ENCODE measurements at regions not wholly inside any gene's neighbourhood (a gene's known extent, or its start where the extent isn't known, plus 50 kb on each side); places are given as distances from the start of the nearest gene placed in this dataset.

DNA sequence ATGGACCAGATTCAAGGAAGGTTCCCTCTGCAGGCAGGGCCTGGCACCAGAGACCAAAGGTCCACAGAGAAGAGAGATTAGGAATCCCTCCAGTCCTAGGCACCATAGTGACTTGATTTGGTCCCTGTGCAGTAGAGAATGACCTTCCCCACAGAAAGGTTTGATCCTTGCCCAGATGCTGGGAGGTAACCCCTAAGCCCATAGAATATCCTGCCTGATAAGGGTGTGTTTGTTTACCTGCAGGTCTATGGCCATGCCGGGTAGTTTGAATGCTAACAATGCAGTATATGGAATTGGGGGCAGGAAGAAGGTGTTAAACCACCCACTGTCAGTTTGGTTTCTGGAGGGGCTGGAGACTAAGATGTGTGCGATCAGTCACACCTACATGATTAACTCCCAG lies 57.1 kb upstream of the NFASC start:
- Mint-ChIP-seq H3K4me1 (peaks cover 8% of the 10 kb centered on the region), H3K36me3 (ENCODE audit: low read depth) (no peaks in the 10 kb centered on the region), H3K27ac (no peak overlapping the region), H3K27me3 (ENCODE audit: insufficient read depth) (no peaks in the 10 kb centered on the region), H3K9me3 (no peaks in the 10 kb centered on the region), H3K4me3 (no peak overlapping the region)
- DNase-seq = no peak
- no peaks in the 10 kb centered on the region for H3K36me3 ChIP-seq (ENCODE audit: control insufficient read depth, insufficient read depth, low read length)
- no peak overlapping the region for H3K9ac ChIP-seq (ENCODE audit: extremely low read depth, low read length, poor library complexity, severe bottlenecking)
- TF ChIP-seq, protein P1, sequence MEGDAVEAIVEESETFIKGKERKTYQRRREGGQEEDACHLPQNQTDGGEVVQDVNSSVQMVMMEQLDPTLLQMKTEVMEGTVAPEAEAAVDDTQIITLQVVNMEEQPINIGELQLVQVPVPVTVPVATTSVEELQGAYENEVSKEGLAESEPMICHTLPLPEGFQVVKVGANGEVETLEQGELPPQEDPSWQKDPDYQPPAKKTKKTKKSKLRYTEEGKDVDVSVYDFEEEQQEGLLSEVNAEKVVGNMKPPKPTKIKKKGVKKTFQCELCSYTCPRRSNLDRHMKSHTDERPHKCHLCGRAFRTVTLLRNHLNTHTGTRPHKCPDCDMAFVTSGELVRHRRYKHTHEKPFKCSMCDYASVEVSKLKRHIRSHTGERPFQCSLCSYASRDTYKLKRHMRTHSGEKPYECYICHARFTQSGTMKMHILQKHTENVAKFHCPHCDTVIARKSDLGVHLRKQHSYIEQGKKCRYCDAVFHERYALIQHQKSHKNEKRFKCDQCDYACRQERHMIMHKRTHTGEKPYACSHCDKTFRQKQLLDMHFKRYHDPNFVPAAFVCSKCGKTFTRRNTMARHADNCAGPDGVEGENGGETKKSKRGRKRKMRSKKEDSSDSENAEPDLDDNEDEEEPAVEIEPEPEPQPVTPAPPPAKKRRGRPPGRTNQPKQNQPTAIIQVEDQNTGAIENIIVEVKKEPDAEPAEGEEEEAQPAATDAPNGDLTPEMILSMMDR (conservative IDR thresholded peaks at IDR 0.05) = peak; percentile 30
- H3K4me1 ChIP-seq (ENCODE audit: control insufficient read depth, insufficient read depth, low read length) = peaks cover 7% of the 10 kb centered on the region
- WGBS, 2 experiments (ENCODE audit: insufficient coverage in 1 of 2, insufficient read length in 1 of 2) = 80% methylated on average over 2 of the region's 2 CpGs; no CpG with 5 or more reads in 1 of the 2 experiments
- H3K4me3 ChIP-seq (ENCODE audit: low read length) = no peak overlapping the region
- no peak overlapping the region for H3K27ac ChIP-seq (ENCODE audit: low read depth, low read length)
- H3K9me3 ChIP-seq (ENCODE audit: control insufficient read depth, low read length) = no peaks in the 10 kb centered on the region
- no peaks in the 10 kb centered on the region for H3K27me3 ChIP-seq (ENCODE audit: control insufficient read depth, insufficient read depth, low read length, poor library complexity, severe bottlenecking)

DNA sequence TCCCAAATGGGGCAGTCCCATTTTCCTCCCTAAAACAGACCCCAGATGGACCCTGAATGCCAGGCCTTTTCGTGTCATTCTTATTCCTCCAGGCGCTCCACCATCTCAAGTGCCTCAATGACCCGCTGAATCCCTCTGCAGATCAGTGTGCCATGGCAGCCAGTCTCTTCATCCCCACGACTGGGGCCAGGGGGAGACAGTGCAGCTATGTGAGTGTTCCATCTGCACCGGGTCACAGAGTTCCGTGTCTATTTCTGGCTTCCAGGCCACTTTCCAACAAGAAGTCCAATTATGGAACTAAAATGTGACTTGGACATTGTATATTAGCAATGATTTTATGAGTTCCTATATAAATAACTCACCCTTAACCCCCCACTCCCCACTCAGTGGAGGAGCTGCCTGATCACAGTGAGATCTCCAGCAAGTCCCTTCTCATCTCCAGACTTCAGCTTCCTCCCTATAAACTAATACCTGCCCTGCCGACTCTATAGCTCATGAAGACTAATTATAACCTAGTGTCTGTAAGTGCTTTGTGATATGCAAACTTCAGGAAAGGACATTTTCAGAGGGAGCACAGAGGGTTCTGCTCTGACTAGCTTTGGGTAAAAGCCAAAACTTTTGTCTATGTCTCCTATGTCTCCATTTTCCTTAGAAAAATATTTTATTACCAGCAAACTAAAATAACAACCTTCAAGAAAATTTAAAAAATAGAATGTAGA lies 56.3 kb upstream of the NFASC start:
- Histone ChIP-seq H3K27ac (ENCODE audit: low read depth, low read length) (no peak overlapping the region), H3K9me3 (ENCODE audit: control insufficient read depth, low read length) (no peaks in the 10 kb centered on the region), H3K9ac (ENCODE audit: extremely low read depth, low read length, poor library complexity, severe bottlenecking) (no peak overlapping the region), H3K4me3 (ENCODE audit: low read length) (no peak overlapping the region), H3K36me3 (ENCODE audit: control insufficient read depth, insufficient read depth, low read length) (no peaks in the 10 kb centered on the region), H3K27me3 (ENCODE audit: control insufficient read depth, insufficient read depth, low read length, poor library complexity, severe bottlenecking) (no peaks in the 10 kb centered on the region), H3K4me1 (ENCODE audit: control insufficient read depth, insufficient read depth, low read length) (peaks cover 7% of the 10 kb centered on the region)
- Mint-ChIP-seq H3K27me3 (ENCODE audit: insufficient read depth) (no peaks in the 10 kb centered on the region), H3K27ac (no peak overlapping the region), H3K36me3 (ENCODE audit: low read depth) (no peaks in the 10 kb centered on the region), H3K4me1 (peaks cover 8% of the 10 kb centered on the region), H3K9me3 (no peaks in the 10 kb centered on the region), H3K4me3 (no peak overlapping the region)
- no peak for DNase-seq
- 89 to 100% methylated on average over 5 to 7 of the region's 7 CpGs for WGBS, 2 experiments (ENCODE audit: insufficient coverage in 1 of 2, insufficient read length in 1 of 2)
- TF ChIP-seq, protein P1 (conservative IDR thresholded peaks at IDR 0.05) = no peak

DNA sequence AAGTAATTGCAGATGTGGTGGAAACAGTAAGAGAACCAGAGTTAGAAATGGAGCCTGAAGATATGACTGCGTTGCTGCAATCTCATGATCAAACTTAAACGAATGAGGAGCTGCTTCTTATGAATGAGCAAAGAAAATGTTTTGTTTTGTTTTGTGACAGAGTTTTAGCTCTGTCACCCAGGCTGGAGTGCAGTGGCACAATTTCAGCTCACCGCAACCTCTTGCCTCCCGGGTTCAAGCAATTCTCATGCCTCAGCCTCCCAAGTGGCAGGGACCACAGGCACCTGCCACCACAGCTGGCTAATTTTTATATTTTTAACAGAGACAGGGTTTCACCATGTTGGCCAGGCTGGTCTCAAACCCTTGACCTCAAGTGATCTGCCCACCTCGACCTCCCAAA lies 53.3 kb upstream of the NFASC start:
- Mint-ChIP-seq H3K27me3 (ENCODE audit: insufficient read depth) (no peaks in the 10 kb centered on the region), H3K27ac (no peak overlapping the region), H3K4me1 (peaks cover 8% of the 10 kb centered on the region), H3K36me3 (ENCODE audit: low read depth) (no peaks in the 10 kb centered on the region), H3K4me3 (no peak overlapping the region), H3K9me3 (no peaks in the 10 kb centered on the region)
- Histone ChIP-seq H3K9ac (ENCODE audit: extremely low read depth, low read length, poor library complexity, severe bottlenecking) (no peak overlapping the region), H3K27me3 (ENCODE audit: control insufficient read depth, insufficient read depth, low read length, poor library complexity, severe bottlenecking) (no peaks in the 10 kb centered on the region), H3K9me3 (ENCODE audit: control insufficient read depth, low read length) (no peaks in the 10 kb centered on the region), H3K4me1 (ENCODE audit: control insufficient read depth, insufficient read depth, low read length) (peaks cover 7% of the 10 kb centered on the region), H3K36me3 (ENCODE audit: control insufficient read depth, insufficient read depth, low read length) (no peaks in the 10 kb centered on the region), H3K4me3 (ENCODE audit: low read length) (no peak overlapping the region), H3K27ac (ENCODE audit: low read depth, low read length) (no peak overlapping the region)
- TF ChIP-seq, protein P1 (conservative IDR thresholded peaks at IDR 0.05) = no peak
- DNase-seq = no peak
- 92 to 97% methylated on average over 5 of the region's 5 CpGs for WGBS, 2 experiments (ENCODE audit: insufficient coverage in 1 of 2, insufficient read length in 1 of 2)
